T-helper 2 cell treated with Interferon-gamma antibody and Interleukin-4, amounts not matched to agents 100 ng/mL and 5 ng/mL, for 36 hours (primary cell): ENCODE measurements at regions not wholly inside any gene's neighbourhood (a gene's known extent, or its start where the extent isn't known, plus 50 kb on each side); places are given as distances from the start of the nearest gene placed in this dataset.

ENCODE experiments used
- intact Hi-C: fragments of 100-400 bp; cut with micrococcal nuclease; formaldehyde crosslinking; loops from one replicate; pipeline ENCODE4 v1.15.1; 2023

DNA sequence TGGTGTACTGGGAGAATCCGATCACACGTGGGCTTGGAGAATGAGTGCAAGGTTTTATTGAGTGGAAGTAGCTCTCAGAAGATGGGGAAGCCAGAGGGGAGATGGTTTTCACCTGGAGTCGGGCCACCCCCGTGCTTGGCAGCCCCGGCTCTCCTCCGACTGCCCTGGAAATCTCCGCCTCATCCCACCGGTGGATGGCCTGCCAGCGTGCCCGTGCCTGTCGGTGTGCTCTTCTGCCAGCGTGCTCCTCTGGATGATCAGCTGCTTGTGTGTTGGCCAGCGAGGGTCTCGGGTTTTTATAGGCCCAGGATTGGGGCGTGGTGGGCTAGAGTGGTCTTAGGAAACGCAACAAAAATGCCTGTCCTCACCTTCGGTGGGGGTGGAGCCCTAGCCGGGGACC is 368.0 kb downstream of the FAT4 start:
- intact Hi-C loops = no loop called here

DNA sequence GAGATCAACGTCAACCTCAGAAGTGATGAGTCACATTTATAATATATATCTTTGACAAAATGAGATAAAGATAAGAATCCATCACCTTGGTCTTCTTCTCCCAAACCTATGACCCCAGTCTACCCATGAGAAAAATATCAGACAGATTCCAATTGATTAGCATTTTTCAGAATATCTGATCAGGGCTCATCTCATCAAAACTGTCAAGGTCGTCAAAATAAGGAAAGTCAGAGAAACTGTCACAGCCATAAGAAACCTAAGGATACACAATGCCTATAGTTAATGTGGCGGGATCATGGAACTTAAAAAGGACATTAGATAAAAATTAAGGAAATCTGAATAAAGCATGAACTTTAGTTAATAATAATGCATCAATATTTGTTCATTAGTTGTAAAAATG is 374.1 kb downstream of the FAT4 start:
- intact Hi-C loops = no loop called here

DNA sequence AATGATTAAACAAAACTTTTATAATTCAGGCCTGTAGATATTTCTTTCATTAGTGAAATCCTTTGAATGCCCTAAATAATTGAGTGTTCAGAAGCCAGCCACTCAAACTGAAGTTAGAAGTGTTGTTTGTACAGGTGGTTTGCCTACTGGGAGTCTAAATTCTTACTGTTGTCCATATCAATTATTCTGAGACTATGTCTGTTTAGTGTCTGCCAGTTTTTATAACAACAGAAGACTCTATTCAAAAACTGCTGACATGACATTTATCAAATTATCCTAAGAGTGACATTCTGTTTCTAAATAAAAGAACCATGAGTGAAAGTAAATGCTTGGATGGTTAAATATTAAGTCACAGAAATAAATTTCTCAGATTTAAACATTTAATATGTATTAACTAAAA is 375.1 kb downstream of the FAT4 start:
- intact Hi-C loops = no loop called here

DNA sequence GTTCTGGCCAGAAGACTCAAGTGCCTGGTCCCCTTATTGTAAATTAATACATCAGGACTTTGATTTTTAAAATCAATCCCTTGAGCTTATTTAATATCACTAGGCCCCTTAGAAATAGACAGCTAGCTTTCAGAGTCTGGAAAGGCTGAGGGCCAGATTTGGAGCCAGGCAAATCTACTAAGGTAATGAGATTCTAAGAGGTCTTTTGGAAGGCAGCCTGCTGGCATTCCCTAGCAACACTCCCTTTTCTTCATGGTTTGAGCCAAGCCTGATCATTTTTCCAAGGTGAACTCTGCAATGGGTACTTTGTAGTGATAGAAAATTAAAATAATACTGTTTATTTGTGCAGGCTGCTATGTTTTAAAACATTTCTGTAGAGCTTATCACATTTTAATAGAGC is 378.5 kb downstream of the FAT4 start:
- intact Hi-C loops = no loop called here

DNA sequence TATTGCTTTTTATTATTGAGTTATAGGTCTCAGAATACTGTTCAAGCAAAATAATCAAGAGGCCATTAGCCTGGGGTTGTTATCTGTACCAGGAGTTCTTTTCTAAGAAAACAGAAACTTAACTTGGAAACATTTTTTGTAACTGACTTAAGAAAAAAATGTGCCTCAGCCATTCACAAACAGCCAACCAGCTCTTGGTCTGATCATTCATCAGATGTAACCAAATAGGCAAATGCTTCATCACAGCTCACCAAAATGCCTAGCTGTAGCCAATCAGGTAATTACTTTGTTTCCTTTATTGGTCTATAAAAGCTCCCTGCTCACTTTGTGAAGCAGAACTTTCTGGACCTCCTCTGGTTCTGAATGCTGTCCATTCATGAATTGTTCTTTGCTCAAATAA is 387.7 kb downstream of the FAT4 start:
- intact Hi-C loops = no loop called here

DNA sequence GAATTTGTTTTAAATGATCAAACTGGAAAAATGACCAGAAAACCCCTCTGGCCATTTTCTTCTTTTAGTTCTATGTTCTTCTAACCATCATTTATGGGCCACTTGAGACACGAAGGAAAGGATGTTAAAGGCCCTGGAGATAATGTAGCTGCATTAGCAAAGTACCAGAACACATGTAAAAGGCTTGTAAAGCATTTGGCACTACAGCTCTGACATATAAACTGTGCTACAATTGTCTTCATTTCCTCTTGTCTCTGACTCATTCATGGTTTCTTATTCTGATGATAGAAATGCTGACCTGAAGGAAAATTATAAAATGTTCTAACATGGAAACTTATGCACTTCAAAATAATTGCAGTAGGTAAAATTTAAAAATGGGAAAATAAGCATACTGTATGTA is 388.7 kb downstream of the FAT4 start:
- intact Hi-C loops = no loop called here

DNA sequence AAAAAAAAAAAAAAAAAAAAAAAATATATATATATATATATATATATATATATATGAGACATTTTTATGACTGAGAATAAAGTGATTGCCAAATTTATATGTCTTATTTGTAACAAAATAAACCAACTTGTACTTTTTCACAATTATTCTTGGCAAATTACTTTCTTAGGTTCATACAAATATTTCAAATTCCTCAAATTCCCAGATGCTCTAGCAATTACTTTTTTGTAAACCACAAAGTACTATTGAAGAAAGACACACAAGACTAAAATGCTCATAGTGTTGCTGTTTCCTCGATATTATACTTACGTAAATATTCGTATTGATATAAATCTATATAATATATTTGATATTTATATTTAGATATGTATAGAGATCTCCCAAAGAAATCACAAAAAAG is 390.0 kb downstream of the FAT4 start:
- intact Hi-C loops = no loop called here

DNA sequence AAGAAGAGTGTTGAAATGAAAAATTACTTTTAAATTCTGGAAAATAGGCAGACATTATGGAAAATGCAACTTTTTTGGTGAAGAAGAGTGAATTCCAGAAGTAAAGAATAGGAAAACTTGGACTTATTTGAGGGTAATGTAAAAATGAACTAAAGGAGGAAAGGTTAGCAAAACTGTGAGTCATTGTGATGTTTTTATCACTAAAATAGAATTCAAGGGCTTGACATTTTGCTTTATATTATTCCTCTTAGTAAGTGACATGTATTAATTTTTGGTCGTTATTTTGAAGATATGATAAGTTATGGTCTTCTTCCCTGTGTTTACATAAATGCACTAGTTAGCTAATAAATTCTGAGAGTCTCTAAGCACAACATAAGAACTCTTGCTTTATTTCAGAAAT is 390.9 kb downstream of the FAT4 start:
- intact Hi-C loops = no loop called here

DNA sequence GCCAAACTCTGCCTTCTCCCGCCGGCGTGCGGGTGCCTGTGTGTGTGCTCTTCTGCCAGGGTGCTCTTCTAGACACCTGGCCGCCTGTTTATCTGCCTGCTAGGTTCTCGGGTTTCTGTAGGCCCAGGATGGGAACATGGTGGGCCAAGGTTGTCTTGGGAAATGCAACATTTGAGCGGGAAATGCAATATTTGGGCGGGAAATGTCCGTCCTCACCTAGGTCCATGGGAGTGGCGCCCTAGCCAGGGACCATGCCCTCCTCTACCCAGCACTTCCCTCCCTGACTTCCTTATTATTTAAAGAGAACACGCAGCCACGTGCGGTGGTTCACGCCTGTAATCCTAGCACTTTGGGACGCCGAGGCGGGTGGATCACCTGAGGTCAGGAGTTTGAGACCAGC is 392.6 kb downstream of the FAT4 start:
- intact Hi-C loops = no loop called here

DNA sequence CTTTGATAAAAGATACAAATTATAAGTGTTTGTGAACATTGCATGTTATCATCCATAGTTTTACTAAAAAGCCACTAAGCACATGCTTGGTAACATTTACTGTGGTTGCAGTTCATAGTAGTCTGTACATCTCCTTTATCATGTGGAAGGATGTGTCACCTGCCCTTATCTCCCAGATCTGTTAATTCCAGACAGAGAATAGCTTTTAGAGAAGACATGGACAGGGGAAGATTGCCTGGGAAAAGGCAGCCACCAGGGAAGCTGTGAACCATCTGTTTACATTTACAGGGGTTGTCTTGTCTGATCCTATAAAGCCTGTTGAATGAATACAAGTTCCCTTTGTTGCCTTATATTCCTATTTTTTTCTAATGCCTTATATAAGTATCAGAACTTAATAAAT is 396.0 kb downstream of the FAT4 start:
- intact Hi-C loops = no loop called here

DNA sequence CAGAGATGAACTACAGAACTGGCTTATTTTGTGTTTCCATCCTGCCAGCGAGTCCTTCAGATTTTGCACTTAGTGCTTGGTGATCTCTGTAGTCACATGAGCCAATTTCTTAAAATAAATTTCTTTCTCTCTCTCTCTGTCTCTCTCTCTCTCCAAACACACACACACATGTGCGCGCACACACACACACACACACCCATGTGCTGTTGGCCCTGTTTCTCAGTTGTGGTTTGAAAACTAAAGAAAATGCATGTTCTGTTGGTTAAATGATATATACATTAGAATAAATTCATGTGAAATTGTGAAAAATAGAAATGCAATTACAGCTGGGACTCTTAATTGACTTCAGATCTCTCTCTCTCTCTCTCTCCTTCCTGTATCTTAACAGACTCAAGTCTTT is 399.3 kb downstream of the FAT4 start:
- intact Hi-C loops = no loop called here

DNA sequence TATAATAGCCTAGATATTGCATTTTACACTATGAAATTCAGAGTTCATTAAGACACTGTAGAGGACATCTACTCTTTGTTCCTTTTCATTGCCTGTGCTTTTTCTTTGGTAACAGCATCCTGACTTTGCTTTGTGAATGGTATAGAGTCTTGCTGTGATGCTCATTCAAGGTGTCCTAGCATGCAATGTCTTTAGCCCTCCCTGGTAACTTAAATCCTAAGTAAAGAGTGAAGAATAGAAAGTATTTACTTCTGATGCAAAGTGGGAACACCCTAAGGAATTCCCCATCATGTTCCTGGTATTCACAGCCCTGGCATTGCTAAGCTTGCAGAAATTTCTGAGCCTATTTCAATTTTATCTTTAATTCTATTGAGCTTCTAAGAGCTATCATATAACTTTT is 400.1 kb downstream of the FAT4 start:
- intact Hi-C loops = no loop called here

DNA sequence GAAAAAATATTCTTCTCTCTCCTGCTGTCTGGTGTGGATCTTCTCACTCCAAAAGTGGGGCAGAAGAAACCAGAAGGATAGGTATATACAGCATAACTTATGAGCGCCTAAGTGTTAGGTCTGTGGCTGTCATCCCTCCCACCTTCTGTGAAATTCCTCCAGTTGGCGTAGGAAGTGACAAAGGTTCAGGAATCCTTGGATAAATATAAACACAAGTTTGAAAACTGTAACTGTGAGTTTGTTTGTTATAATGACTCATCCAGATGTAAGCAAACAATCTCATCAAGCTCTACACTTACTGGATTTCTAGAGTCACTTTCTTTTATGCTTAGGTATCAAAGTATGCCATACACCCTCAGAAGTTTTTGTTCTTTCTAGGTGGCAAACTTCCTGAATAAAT is 405.2 kb downstream of the FAT4 start:
- intact Hi-C loops = no loop called here

DNA sequence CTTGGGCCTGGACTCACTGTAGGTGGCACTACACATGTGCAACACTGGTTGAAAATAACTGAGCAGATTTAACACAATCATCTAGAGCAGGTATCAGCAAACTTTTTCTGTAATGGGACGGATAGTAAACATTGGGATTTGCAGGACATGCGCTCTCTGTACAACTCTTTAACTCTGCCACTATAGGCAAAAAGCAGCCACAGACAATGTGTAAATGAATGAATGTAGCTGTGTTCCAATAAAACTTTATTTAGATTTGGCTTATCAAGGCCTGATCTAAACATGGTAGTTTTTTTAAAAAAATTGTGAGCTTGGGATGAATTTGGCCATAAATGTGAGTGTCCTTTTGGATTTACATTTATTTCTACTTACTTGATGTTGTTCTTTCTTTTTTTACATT is 407.3 kb downstream of the FAT4 start:
- intact Hi-C loops = no loop called here

DNA sequence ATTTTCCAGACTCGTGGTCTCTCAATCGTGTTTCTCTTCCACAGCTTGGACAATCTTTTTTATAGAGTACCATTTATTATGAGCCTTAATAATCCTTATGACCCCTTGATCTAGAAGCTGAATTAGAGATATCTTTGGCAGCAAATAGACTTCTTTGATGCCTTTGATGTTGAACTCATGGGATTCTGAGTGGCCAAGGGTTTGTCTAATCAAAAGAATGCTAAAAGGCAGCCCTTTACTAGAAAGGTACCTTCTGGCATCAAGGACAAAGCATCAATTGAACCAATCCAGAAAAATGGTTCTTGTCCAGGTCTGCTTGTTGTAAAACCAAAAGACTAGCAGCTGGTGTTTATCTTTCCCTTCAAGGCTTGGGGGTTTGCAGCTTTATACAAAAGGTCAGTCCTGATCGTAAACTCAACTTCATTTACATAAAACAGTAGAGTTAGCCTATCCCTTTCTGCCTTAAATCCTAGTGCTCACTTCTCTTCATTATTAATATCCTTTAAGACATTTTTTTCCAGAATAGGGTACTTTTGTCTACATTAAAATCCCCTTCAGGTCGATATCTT is 411.3 kb downstream of the FAT4 start:
- intact Hi-C loops = no loop called here

DNA sequence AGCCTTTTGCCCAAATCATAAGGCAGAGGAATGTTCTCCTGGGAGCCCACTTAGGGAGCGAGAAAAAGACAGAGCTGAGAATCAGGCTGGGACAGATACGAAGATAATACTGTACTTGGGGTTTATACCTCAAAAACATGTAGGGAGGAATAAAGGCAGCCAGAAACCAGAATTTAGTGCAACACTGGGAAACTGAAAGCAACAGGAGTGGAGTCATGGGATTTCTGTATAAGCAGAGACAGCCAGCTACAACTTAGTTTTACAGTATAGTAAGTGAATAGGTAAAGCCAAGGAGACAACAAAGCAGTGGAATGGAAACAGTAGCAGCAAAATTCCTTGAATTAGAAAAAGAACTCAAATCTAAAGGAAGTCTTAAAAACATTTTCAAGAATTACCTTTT is 413.2 kb downstream of the FAT4 start:
- intact Hi-C loops = no loop called here

DNA sequence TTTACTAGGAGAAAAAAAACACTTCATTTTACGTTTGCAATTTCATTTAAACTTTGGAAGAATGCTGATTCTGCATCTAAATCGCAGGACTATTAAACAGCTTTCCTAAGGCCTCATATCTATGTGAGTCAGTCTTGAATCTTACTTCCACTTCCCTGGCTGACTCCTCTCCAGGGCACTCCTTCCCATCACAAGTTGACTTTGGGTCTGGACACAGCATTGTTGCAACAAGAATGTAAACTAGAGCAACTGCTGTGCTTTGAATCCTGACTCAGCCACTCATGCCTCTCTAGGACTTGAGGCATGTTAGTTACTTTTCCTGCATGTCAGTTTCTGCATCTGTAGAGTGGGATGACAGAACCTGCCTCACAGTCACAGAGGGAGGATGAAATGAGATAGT is 413.8 kb downstream of the FAT4 start:
- intact Hi-C loops = no loop called here

DNA sequence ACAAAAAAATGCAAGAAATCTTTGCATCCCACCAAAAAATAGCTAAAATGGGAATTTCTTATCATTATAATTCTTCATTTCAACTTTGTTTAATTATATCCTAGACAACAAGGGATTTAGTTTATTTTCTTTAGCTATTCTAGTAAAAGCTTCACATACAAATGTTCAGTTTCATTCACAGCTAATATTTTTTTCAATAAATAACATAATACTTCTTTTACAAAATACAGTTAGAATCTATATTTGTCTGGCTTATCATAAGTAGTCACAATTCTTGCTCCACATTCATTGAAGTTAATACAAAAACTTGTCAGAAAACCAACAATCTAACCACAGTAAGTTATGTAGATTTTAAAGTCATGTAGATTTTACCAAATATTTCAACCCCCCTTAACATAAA is 414.4 kb downstream of the FAT4 start:
- intact Hi-C loops = no loop called here

DNA sequence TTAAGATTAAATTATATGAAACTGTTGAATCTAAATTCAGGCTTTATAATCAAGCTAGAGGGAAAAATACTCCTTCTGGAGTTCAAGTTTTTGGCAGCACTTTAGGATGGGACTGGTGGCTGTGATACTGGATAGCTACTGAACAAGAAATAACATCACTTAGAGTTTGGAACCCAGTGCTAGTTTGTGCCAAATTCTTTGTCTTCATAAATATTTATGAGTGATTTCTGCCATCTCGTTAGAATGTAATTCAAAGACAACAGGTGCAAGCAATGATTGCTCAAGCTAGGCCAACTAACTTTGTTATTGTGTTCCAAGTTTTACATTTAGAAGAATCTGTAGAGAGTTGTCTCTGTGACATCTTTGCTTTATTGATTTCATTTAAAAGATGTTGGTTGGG is 417.9 kb downstream of the FAT4 start:
- intact Hi-C loops = no loop called here

DNA sequence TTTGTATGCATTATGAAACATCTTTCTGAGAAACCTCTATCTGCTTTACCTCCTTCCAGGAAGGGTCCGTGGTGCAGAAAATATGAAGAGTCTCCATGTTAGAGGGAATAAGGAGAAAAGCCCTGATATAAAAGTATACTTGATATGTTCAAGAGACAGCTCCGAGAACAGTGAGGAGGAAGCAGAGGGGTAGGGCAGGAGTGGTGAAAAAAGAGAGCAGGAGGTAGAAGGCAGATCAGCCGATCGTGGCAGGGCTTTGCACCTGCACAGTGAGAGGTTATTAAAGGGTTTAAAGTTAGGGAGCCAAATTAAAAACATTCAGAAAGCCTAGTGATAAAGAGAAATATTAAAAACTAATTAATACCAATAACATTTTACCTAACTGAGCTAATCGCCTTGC is 419.7 kb downstream of the FAT4 start:
- intact Hi-C loops = no loop called here

DNA sequence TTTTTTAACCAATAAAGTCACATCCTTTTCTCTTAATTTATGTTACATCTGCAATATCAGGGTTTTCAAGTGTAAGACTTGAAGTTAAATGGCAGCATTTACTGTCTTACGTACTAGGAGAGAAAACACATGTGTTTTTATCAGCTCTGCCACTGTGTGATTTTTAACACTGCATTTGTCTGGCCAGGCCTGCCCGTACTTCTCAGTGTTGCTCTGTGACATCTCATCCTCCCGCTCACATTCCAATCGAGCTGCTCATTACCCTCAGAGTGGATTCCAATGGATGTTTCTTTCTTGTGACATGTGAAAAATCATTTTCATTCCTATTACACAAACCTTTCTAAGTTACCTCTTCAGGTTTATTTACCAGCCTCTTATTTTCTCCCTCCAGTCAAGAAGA is 420.3 kb downstream of the FAT4 start:
- intact Hi-C loops = no loop called here

DNA sequence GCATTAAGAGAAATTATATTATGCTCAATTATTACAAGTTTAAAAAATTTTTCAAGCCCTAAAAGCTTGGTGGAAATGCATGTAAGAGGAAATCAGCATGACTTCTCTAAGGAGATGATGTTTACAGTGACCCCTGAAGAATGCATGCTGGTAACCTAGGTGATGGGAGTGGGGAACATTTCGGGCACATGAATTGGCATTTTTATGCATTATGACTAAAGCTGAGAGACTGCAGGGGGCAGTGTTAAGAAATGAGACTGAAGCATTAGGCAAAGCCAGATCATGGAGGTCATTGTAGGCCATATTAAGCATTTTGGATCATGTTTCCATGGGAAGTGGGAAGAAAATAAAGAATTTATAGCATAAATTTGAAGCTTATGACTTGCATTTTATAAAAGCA is 421.3 kb downstream of the FAT4 start:
- intact Hi-C loops = no loop called here

DNA sequence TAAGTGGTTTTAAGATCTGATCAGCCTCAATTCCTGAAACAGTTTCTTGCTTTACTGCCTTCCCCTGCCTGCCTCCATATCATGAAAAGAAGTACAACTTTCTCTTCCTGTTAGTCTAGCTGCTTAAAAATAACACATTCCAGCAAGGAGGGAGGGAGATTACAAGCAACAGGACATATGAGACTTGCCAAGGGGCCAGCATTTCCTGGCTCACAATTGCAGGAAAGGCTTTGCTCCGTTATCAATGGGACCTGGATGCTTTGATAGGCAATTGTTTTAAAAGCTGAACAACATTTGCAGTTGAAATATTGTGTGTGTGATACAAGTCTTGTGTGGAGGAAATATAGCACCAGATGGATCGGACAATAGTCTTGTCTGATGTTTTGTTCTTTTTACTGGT is 425.0 kb downstream of the FAT4 start:
- intact Hi-C loops = no loop called here

DNA sequence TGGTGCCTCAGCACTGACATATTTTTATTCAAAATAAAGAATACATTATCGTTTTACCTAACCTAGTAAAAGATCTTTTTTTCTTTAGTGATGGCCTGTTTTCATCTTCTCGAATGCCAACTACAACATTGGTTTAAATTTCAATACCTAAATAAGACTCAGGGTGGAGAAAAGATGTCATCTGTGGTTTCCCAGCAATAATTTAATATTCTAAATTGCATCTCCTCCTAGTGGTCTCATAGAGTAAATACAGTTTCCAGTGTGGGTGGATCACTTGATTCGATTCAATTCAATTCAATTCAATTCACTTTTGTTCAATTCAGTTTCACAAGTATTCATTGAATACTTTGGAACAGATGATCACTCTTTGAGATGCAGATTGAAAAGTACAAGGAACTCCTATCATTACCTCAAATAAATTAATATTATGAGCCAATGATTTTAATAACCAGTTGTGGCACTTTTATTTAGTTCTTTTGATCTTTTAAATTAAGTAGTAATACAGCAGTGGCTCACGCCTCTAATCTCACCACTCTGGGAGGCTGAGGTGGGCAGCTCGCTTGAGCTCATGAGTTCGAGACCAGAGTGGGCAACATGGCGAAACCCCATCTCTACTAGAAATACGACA is 427.2 kb downstream of the FAT4 start:
- intact Hi-C loops = loop anchor here (2.0 kb wide), 1 partner anchor 429 kb away; no protein-coding TSS in a partner anchor
